Renal pelvis (tissue), 1 donor: ENCODE measurements at regions not wholly inside any gene's neighbourhood (a gene's known extent, or its start where the extent isn't known, plus 50 kb on each side); places are given as distances from the start of the nearest gene placed in this dataset.
A peak's percentile ranks its signal among the peaks of the same experiment; 100 is the strongest.

ENCODE experiments used
- DNase-seq: peaks from one replicate; pipeline ENCODE4 v3.0.0-alpha.2; 2013

DNA sequence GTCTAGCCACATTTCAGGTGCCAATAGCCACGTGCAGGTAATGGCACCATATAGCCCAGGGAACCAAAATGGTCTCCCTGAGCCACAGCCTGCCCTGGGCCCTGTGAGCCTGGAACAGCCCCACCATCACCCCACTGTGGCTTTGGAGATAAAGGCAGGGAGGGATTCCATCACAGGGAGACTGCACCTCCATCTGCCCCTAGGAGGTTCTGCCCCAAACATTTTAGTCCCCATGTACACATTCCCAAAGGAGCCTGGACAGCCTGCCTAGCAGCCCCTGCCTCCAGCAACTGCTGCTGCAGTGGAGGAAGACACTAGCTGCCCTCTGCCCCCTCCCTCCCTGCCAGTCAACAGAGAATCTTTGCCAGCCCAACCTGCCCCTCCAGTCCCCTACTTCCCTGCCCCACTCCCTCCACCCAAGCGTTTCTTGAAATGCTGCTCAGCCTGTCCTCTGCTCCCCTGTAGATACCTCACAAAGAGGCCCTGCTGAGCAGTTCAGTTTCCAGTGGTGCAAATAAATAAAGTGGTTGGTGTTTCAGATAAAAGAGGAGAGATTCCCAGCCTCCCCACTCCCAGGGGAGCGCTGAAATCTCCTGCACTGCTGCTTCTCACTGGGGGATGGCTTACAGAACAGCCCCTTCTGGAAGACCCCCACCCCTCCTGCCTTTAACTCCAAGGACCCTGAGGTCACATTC lies 921.8 kb downstream of the UQCRFS1 start:
- DNase-seq: no peak

DNA sequence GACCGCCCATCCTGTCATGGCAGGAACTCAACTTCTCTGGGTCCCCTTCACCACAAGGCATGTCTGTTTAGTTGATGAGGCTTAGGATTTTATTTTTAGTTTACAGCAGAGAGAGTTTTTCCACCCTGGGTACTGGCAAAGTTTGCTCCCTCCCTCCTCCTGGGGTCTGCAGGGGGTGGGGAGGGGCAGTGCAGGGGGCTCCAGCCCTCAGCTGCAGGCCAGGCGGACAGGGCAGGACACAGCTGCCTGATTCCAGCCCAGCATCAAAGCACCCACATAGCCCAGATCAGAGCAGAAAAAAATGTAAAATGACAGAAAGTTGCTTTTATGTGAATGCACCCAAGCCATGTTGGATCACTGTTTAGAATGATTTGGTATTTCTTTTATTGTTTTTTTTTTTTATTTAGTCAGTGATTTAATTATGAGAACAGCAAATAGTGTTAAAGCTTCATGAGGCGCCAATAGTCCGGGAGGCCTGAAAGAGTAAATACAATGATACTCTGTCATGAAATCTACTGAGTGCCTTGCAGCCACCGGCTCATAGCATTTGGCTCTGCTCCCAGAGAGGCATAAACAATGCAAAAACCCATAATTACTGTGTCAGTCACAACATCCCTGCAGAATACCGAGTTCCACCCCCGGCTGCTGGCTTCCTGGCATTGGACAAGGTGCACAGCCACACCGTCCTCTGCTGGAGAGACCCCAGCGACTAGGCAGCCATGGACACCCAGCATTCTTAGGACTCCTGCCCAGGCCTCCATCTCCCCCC lies 923.5 kb downstream of the UQCRFS1 start:
- DNase-seq: peak; percentile 71

DNA sequence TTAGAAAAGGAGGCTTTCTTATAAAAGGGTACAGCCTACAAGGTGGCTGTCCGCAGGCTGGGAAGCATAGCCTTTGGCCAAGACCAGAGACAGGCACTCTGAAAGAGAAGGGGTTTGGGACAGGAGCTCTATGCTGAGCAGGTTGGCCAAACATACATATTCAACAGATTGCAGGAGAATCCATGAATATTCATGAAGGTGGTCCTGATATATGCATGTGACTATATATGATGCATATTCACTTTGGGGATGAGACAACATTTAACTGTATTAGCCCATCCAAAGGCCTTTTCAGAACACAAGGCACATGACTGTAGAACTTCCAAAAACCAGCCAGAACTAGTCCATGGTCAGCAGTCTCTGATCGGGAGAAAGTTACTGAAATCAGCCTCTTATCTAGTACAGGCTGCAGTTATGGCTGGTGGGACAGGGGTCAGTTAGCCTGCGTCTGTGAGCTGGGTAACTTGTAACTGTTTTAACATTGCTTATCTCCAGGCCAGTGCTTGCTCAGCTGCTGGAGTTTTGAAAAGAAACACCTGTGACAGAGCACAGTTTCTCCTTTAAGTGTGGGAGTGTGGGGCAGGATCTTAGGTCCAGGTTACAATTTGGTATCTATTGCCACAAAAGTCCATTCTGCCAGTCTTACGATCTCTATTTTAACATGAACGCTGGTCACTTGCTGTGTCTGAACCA lies 924.2 kb downstream of the UQCRFS1 start:
- DNase-seq: peak; percentile 34

DNA sequence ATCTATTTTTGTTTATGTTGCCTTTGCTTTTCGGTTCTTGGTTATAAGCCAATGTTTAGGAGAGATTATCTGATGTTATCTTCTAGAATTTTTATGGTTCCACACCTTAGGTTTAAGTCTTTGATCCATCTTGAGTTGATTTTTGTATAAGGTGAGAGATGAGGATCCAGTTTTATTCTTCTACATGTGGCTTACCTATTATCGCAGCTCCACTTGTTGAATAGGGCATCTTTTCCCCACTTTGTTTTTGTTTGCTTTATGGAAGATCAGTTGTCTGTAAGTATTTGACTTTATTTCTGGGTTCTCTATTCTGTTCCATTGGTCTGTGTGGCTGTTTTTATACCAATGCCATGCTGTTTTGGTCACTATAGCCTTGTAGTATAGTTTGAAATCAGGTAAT lies 927.0 kb downstream of the UQCRFS1 start:
- DNase-seq: no peak

DNA sequence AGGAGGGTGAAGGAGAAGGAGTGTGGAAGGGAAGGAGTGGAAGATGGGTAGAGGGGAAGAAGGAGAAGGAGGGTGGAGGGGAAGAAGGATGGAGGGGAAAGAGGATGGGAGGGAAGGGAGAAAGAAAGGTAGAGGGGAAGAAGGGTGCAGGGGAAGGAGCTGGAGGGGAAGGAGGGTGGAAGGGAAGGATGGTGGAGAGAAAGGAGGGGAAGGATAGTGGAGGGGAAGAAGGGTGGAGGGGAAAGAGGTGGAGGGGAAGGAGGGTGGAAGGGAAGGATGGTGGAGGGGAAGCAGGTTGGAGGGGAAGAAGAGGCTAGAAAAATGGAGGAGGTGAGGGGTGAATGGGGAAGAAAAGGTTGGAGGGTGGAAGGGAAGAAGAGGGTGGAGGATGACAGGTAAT lies 927.9 kb downstream of the UQCRFS1 start:
- no peak for DNase-seq

DNA sequence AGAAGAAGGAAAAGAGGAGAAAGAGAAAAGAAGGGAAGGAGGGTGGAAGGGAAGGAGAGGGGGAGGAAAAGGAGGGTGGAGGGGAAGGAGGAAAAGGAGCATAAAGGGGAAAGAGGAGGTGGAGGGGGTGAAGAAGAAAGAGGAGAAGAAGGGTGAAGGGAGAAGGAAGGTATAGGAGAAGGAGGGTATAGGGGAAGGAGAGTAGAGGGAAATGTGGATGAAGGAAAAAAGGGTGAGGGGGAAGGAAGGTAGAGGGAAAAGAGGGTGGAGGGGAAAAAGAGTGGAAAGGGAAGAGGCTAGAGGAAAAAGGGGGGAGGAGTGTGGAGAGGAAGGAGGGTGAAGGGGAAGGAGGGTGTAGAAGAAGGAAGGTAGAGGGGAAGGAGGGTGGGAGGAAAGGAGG lies 928.6 kb downstream of the UQCRFS1 start:
- no peak for DNase-seq

DNA sequence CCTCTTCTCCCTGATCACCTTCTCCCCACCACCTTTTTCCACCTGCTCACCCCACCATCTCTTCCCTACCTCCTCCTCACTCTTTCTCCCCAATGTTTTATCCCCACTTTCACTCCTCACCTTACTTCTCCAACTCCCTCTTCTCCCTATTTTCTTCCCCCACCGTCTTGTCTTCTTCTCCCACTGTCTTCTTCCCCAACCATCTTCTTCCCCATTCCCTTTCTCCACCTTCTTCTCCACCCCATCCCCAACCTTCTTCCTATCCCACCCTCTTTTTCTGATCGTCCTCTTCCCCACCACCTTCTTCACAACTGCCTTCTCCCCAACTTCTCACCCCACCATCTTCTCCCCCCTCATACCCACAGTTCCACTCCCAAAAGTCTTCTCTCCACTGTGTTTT lies 929.4 kb downstream of the UQCRFS1 start:
- DNase-seq: no peak

DNA sequence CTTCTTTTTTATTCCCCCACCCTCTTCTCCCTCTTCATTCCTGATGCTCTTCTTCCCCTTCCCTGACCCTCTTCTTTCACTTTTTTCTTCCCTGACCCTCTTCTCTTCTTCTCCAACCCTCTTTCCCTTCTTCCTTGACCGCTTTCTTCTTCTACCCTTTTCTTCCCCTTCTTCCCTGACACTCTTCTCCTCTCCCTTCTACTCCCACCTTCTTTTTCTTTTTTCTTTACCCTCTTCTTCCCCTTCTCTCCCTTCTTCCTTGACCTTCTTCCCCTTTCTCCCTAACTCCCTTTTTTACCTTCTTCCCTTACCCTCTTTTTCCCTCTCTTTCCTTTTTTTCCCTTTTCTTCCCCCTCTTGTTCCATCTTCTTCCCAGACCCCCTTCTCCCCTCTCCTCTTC lies 931.3 kb downstream of the UQCRFS1 start:
- no peak for DNase-seq

DNA sequence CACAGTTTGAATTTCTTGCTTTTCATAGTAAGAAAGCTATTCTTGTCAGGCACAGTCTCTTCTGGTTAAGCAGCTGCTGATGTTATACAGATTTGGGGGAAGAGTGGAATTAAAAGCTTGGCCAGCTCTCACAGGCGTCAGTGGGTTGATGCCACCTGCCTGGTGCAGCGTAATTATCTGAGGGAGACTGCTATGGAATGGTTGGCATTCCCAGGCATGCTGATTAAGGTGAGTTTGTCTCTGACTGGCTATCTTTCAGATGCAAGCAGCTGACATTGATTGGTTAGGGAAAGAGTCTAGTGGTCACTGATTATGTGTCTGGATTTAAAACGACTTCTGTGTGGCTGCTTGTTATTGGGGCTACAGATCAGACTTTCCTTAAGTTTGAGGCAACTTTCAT lies 948.4 kb downstream of the UQCRFS1 start:
- DNase-seq: no peak

DNA sequence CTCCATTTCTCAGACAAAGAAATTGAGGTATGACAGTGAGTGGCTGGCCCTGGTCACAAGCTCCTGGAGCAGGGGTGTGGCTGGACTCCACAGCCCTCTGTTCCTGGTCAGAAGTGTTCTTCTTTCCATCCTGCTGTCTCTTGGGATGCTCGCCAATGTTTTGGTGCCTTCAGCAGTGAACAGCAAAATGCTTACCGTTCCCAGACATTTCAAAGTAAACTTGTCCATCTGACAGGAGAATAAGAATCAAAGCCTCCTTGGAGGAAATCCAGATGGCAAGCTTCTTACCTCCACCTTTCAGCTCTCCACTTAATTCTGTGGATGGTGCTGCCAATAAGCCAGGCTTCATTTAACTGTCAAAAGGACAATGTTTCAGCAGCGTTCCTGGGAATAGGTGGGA lies 954.1 kb downstream of the UQCRFS1 start:
- no peak for DNase-seq

DNA sequence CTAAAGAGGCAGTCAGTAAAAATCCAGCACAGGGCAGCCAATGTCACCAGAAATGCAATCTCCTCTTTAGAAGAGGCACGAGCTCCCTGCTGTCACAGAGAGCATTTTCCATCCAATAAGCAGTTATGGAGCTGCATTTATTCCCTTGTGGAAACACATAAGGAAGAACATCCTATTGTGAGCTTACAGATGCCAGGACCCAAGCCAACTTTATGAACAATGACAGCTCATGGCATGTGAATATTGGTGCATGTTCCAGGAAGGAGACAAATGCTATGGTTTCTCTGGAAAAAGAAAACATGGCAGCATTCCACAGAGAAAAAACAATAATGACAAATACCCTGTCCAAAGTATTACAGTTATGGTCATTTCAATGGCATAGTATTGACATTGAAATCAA lies 955.6 kb downstream of the UQCRFS1 start:
- no peak for DNase-seq

DNA sequence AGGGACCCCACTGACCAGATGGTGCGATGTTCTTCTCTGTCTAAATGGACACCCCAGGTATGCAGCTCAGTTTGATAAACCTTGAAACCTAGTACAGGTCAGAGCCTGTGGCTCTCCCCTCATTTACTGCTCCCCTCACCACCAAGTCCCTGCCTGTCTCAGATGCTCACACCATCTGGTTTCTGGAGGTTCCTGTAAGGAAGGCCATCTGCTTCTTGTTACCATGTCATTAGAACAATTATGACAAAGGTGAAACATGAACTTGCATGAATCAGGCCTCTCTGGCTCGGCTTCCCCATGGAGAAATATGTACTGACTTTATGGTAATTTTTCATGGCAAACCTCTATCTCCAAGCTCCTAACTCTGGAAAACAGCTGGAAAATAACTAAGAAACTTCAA lies 965.7 kb downstream of the UQCRFS1 start:
- DNase-seq: no peak

DNA sequence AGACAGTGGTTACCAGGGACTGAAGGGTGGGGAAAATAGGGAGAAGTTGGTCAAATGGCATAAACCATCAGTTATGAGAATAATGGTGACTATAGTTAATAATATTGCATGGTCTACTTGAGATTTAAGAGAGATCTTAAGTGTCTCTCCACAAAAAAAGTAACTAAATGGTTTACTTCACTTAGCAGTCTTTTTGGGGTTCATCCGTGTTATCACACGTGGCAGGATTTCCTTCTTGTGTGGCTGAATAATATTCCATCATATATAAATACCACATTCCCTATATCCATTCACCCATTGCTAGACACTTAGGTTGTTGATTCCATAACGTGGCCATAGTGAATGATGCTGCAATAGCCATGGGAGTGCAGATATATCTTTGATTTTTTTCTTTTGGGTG lies 967.0 kb downstream of the UQCRFS1 start:
- DNase-seq: no peak

DNA sequence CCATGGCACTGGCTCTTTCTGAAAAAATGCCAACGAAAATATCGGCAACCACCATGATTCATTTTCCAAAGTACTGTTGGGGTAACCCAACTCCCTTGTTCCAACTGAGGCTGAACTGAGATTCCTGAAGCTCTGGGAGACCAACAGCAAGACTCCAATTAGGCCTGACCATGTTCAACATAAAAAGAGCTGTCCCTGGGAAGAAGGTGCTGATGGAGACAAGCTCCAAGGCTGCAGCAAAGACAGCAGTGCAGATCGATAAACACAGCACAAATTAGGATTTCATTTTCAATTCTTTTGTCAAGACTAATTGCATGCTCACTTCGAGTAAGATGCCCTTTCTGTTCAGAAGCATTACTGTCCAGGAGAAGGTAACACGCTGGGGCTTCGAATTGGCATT lies 968.0 kb downstream of the UQCRFS1 start:
- DNase-seq: no peak

DNA sequence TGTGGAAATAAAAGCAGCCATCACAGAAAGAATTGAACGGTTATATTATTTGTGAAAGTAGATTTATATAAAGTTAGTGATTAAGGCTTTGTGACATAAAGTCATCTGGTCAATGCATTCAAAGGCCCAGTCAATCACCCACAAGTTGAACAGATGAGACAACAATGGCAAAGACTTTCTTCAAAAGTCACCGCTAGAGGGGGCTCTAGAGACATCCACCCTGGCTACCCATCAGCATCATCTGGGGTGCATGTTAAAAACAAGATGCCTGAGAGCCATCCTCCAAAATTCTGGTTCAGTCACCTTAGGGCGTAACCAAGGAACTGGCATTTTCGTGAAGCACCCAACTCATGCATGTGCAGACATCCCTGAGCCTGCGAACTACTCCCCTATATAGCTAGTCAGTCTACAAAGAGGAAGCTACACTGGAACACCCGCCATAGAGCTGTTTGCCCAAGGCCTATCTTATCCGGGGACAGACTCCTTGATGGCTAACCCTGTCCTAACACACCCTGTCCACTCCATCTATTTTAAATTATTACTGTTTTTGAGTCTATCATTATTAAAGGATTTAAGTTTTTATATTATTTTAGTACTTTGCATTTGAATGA lies 970.5 kb downstream of the UQCRFS1 start:
- DNase-seq: peak; percentile 16

DNA sequence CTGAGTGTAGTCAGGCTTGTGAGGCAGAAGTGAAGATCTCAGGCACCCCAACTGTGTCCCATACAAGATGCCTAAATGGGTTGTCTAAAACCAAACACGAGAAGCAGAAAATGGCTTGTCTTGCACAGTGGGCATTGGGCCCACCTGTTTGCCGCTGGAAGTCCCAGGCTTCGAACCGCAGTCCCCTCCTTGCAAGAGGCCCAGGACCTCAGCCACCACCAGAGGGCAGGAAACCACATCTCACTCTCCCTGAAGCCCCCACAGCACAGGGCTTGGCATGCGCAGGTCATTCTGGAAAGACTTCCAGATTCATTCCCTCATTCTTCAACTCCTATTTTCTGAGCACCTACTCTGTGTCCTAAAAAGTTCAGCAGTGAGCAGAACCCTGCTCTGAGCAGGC lies 973.7 kb downstream of the UQCRFS1 start:
- DNase-seq: peak; percentile 15

DNA sequence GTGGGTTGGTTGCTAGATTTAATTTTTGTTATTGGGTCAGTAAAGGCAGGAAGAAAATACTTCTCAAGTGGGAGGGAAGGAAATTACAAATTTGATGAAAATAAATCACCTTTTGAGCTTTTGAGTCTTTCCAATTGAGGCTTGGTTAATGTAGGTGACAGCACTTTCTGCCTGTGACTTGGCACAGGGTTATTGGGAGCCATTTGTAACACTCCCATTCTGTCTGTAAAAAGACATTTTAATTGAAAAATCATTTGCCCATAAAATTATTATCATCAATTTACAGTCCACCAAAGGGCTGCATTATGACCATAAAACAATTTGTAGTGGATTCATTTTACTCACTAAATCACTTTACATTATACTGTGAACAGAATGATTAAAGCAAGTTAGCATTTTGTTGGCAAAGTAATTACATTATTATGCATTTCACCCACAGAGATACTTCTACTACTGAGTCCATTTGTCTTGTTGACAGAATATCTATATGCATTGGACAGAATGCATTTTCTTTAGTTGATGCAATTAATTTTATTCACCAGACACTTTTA lies 974.6 kb downstream of the UQCRFS1 start:
- DNase-seq: no peak

DNA sequence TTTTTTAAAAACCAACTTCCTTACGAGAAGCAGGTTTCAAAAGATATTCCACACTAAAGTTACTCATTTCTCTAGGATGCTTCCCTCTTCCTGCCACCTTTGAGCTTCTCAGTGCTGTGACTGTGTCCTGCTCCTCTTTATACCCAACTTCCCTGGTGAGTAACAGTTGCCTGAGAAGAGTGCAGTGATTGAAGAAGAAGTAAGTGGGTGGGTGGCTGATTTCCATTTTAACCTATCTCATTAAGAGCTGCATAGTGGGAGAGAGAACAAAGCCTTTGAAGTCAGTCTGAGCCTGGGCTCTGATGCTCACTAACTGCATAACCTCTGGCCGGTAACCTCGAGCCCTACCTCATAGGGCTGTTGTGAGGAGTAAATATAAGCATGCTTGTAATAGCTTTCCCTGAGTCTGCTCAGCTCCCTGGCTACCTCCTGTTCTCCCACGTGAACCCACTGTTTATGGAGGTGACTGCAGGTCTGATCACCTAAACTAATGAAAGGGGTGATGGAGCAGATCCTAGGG lies 977.3 kb downstream of the UQCRFS1 start:
- DNase-seq: no peak

DNA sequence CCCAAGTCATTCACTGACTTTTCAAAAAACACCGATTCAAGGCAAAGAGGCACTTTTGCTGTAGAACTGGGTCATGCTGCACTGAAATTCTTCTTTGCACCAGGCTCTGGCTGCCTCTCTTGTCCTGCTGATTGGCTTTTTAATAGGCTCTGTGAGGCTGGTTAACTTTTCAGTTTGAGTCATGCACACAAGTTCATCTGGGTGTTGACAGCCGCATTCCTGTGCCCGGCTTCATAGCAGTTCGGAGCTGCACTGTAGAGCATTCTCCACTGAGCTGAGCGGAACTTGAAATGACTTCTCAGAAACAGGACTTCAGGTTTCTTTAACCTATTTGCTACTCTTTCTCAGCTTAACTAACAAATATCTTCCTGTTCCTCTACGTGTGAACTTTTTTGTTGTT lies 978.3 kb downstream of the UQCRFS1 start:
- DNase-seq: peak; percentile 15

DNA sequence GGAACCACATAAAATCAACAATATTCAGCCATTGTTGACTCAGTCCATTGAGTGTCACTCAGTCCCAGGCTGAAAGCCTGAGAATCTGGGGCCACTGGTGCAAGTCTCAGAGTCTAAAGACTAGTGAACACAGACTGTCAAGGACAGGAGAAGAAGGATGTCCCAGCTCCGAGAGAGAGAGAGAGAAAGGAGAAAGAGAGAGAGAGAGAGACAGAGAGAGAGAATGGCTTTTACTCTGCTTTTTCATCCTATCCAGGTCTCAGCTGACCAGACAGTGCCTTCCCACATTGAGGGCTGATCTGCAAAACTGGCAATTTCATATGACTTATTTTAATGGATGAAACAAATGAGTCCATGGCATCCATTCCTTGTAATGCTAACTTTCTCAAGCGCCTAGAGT lies 984.1 kb downstream of the UQCRFS1 start:
- DNase-seq: no peak

DNA sequence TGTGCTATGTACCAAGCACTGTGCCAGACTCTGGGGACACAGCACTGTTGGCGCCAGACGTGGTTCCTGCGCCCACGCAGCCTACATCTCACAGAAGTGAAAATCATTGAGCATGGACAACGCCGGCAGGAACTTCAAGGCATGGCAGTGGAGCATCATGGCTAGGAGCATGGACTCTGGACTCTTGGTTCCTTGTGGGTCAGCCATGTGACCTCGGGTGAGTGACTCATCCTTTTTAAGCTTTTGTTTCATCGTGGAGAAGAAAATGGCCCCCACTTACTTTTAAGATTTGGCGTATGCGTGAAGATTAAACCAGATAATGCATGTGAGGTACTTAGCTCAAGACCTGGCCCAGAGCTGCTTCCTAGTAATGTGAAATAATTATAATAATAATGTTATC lies 988.5 kb downstream of the UQCRFS1 start:
- DNase-seq: no peak

DNA sequence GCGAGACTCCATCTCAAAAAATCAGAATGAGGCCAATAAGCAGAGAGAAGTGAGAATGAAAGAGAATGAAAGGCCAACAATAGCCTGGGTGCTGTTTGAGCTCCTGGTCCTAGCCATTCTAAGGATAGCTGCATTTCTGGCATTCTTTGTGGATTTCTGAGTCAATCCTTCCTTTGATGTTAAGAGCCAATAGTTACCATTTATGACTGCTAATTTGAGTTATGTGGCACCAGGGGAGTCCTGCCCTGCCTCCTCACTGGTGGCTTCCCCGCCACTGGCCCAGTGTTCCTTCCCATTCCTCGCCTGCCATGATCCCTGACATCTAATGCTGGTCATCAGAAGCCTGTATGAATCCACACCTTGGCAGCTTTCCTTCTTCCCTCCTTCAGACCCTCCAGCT lies 991.2 kb downstream of the UQCRFS1 start:
- DNase-seq: no peak
